ENCODE measurements at regions not wholly inside any gene's neighbourhood (a gene's known extent, or its start where the extent isn't known, plus 50 kb on each side); places are given as distances from the start of the nearest gene placed in this dataset.

DNA sequence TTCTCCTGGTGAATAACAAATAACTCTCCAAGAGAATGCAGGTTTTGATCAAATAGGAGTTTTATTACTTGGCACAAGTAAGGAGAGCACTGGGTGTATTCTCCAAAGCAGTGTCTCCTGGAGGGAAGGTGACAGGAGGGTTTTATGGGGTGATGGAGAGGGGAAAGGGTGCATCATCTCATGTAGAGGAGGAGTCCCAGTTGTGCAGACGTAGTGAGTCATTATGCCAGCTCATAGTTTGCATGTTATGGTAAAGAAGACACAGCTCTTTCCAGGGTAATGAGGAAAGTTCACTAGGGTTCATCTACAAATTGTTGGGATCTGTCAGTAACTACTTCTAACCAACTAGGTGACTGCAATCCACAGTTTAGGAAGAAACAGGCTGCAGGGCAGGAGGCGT is 347.9 kb upstream of the MEOX2 start:
- no peak for TF ChIP-seq CTCF (IDR thresholded peaks at IDR 0.05; ENCODE audit: unreplicated experiment in 3 of 3)
- Mint-ChIP-seq H3K4me3 (no peak overlapping the region), H3K36me3 (ENCODE audit: low read depth) (no peaks in the 10 kb centered on the region), H3K9me3 (no peaks in the 10 kb centered on the region), H3K27me3 (ENCODE audit: low read depth) (no peaks in the 10 kb centered on the region), H3K27ac (no peak overlapping the region), H3K4me1 (peaks cover 14% of the 10 kb centered on the region)

- TF ChIP-seq CTCF (IDR thresholded peaks at IDR 0.05; ENCODE audit: unreplicated experiment in 3 of 3) = no peak
- no peaks in the 10 kb centered on the region for H3K36me3 Mint-ChIP-seq (ENCODE audit: low read depth)
- H3K9me3 Mint-ChIP-seq = no peaks in the 10 kb centered on the region
- no peaks in the 10 kb centered on the region for H3K27me3 Mint-ChIP-seq (ENCODE audit: low read depth)
- no peak overlapping the region for H3K4me3 Mint-ChIP-seq
- no peak overlapping the region for H3K27ac Mint-ChIP-seq
- H3K4me1 Mint-ChIP-seq = peaks cover 25% of the 10 kb centered on the region
Observed at GRCh38 chr7:16033233-16033632, 346.8 kb upstream of the MEOX2 start.

GRCh38 chr7:16028636-16029035 is 342.2 kb upstream of the MEOX2 start:
- H3K9me3 Mint-ChIP-seq = no peaks in the 10 kb centered on the region
- H3K27me3 Mint-ChIP-seq (ENCODE audit: low read depth) = no peaks in the 10 kb centered on the region
- H3K27ac Mint-ChIP-seq = peak overlapping the region in 2 of 3 experiments; percentile 42 to 56
- no peak for TF ChIP-seq CTCF (IDR thresholded peaks at IDR 0.05; ENCODE audit: unreplicated experiment in 3 of 3)
- H3K4me3 Mint-ChIP-seq = no peak overlapping the region
- H3K4me1 Mint-ChIP-seq = peaks cover 56% of the 10 kb centered on the region
- no peaks in the 10 kb centered on the region for H3K36me3 Mint-ChIP-seq (ENCODE audit: low read depth)

DNA sequence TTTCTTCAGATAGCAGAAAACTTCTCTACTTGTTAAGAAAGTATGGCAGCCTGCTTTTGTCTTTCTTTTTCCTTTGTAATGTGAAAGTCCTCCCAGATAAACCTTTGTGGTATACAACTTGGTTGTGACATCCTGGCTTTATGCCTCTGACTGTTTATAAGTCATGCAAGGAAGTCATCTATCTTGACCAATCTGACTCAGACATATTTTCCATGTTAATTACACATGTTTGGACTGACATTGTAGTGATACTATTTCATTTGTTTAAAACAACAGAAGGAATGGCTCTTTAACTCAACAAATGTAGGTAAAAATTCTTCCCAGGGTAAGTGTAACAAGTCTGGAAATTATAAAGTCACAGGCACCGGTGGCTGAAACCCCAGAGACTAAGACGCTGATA is 341.6 kb upstream of the MEOX2 start:
- Mint-ChIP-seq H3K9me3 (no peaks in the 10 kb centered on the region), H3K4me3 (no peak overlapping the region), H3K4me1 (peaks cover 60% of the 10 kb centered on the region), H3K27ac (peak overlapping the region; percentile 56 to 75 (median 65)), H3K36me3 (ENCODE audit: low read depth) (no peaks in the 10 kb centered on the region), H3K27me3 (ENCODE audit: low read depth) (no peaks in the 10 kb centered on the region)
- no peak for TF ChIP-seq CTCF (IDR thresholded peaks at IDR 0.05; ENCODE audit: unreplicated experiment in 3 of 3)

DNA sequence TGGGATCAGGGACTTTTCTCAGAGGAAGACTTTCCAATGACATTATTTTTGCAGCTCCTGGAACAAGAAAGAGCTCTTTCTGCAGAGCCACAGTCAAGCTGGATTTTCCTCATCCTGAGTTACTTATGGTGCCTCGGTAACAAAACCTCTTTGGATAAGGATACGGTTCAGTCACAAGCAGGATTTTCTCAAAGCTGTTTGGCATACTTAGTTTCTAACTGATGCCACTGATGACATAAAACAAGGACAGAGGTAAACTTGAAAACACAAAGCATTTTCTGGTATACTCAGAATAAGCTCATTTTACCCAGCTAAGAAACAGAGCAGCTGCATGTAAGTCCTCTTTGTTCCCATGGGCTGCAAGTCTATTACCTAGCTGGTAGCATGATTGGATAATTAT is 340.9 kb upstream of the MEOX2 start:
- H3K4me1 Mint-ChIP-seq = peaks cover 67% of the 10 kb centered on the region
- TF ChIP-seq CTCF (IDR thresholded peaks at IDR 0.05; ENCODE audit: unreplicated experiment in 3 of 3) = no peak
- no peaks in the 10 kb centered on the region for H3K36me3 Mint-ChIP-seq (ENCODE audit: low read depth)
- no peaks in the 10 kb centered on the region for H3K9me3 Mint-ChIP-seq
- H3K4me3 Mint-ChIP-seq = no peak overlapping the region
- H3K27me3 Mint-ChIP-seq (ENCODE audit: low read depth) = no peaks in the 10 kb centered on the region
- H3K27ac Mint-ChIP-seq = peak overlapping the region; percentile 56 to 75 (median 65)

GRCh38 chr7:16026253-16027020 is 340.0 kb upstream of the MEOX2 start:
- no peaks in the 10 kb centered on the region for H3K36me3 Mint-ChIP-seq (ENCODE audit: low read depth)
- no peaks in the 10 kb centered on the region for H3K9me3 Mint-ChIP-seq
- no peak overlapping the region for H3K4me3 Mint-ChIP-seq
- TF ChIP-seq CTCF (IDR thresholded peaks at IDR 0.05; ENCODE audit: unreplicated experiment in 3 of 3) = no peak
- no peaks in the 10 kb centered on the region for H3K27me3 Mint-ChIP-seq (ENCODE audit: low read depth)
- peak overlapping the region; percentile 56 to 60 (median 57) for H3K27ac Mint-ChIP-seq
- peaks cover 77% of the 10 kb centered on the region for H3K4me1 Mint-ChIP-seq

Data from nephron (organoid).